Caco-2 (cell line): ENCODE measurements at regions not wholly inside any gene's neighbourhood (a gene's known extent, or its start where the extent isn't known, plus 50 kb on each side); places are given as distances from the start of the nearest gene placed in this dataset.

Source experiments
- BruUV-seq: library from RNA; stranded (reverse); fragments of 400-500 nt; replicated peaks from 2 replicates; lab custom pipeline; 2021; lab: Mats Ljungman, UMichigan
- CTCF ChIA-PET: fragments of 300-600 bp; sonication (Branson Sonifier 250); formaldehyde crosslinking; loops from one replicate; lab custom pipeline; 2022; ENCODE audit warnings: antibody characterized with exemption; lab: Charles Lee
- POLR2A ChIA-PET: fragments of 300-600 bp; sonication (Branson Sonifier 250); formaldehyde crosslinking; loops from one replicate; lab custom pipeline; 2022; ENCODE audit warnings: antibody characterized with exemption; lab: Charles Lee
- DNase-seq, 2 experiments: peaks; one replicate each; pipeline versions ENCODE4 v3.0.0 to v3.0.0-alpha.2; 2020 to 2022
- H3K27me3 ChIP-seq: replicated peaks from 2 replicates; pipeline ENCODE4 v1.6.0; 2011; ENCODE audit warnings: low read length; ENCODE audit not compliant: control insufficient read depth, insufficient read depth
- H3K36me3 ChIP-seq: 2 replicates; pipeline ENCODE4 v1.5.1; 2011; ENCODE audit warnings: low read length; ENCODE audit not compliant: control insufficient read depth, insufficient read depth
- H3K4me1 ChIP-seq: fragments of 250-450 bp; sonication (Bioruptor Pico); 2 replicates; pipeline ENCODE4 v1.5.1; 2020; ENCODE audit warnings: mild to moderate bottlenecking
- H3K4me3 ChIP-seq: 2 replicates; pipeline ENCODE4 v1.5.1; 2011; ENCODE audit warnings: low read depth, mild to moderate bottlenecking, control low read depth, low read length
- H3K9me3 ChIP-seq: fragments of 250-450 bp; sonication (Bioruptor Pico); 2 replicates; pipeline ENCODE4 v1.5.1; 2020; ENCODE audit warnings: mild to moderate bottlenecking, moderate library complexity
- H3K27ac Mint-ChIP-seq: one replicate; pipeline ENCODE4 v1.8.0; 2022; ENCODE audit warnings: mixed read lengths; ENCODE audit not compliant: unreplicated experiment
- H3K27me3 Mint-ChIP-seq: one replicate; pipeline ENCODE4 v1.8.0; 2022; ENCODE audit warnings: mixed read lengths; ENCODE audit not compliant: insufficient read depth, unreplicated experiment
- H3K36me3 Mint-ChIP-seq: one replicate; pipeline ENCODE4 v1.8.0; 2022; ENCODE audit warnings: mild to moderate bottlenecking, mixed read lengths; ENCODE audit not compliant: insufficient read depth, unreplicated experiment
- H3K4me1 Mint-ChIP-seq: one replicate; pipeline ENCODE4 v1.8.0; 2022; ENCODE audit warnings: low read depth, mixed read lengths; ENCODE audit not compliant: unreplicated experiment
- H3K4me3 Mint-ChIP-seq: one replicate; pipeline ENCODE4 v1.8.0; 2022; ENCODE audit warnings: mild to moderate bottlenecking, moderate library complexity, mixed read lengths; ENCODE audit not compliant: unreplicated experiment
- H3K9me3 Mint-ChIP-seq: one replicate; pipeline ENCODE4 v1.8.0; 2022; ENCODE audit warnings: mixed read lengths; ENCODE audit not compliant: unreplicated experiment
- CTCF ChIP-seq, 2 experiments: fragments of 200-600 bp in 1 of 2; IDR thresholded peaks; 1 replicate in 1 of 2; 2 replicates in 1 of 2; pipeline versions ENCODE4 v1.5.1 to v1.8.0; 2011 to 2022; ENCODE audit warnings: antibody characterized with exemption in 1 of 2, control low read depth in 1 of 2, inconsistent platforms in 1 of 2, low read depth in 1 of 2, low read length in 1 of 2, mild to moderate bottlenecking in 1 of 2, moderate library complexity in 1 of 2; ENCODE audit not compliant: insufficient read depth in 1 of 2, severe bottlenecking in 1 of 2, unreplicated experiment in 1 of 2
- intact Hi-C: fragments of 100-400 bp; cut with micrococcal nuclease; formaldehyde crosslinking; loops from one replicate; pipeline ENCODE4 v1.10.0; 2022; ENCODE audit not compliant: unreplicated experiment

- no peaks in the 10 kb centered on the region for H3K36me3 ChIP-seq
- H3K27me3 ChIP-seq = no peaks in the 10 kb centered on the region
- Mint-ChIP-seq H3K36me3 (no peaks in the 10 kb centered on the region), H3K9me3 (no peaks in the 10 kb centered on the region), H3K27ac (no peak overlapping the region), H3K27me3 (no peaks in the 10 kb centered on the region), H3K4me3 (no peak overlapping the region), H3K4me1 (peaks cover 16% of the 10 kb centered on the region)
- DNase-seq = no peak
- intact Hi-C loops = loop anchor here (5.0 kb wide), 1 partner anchor 37 kb away; no protein-coding TSS in a partner anchor
- H3K4me1 ChIP-seq = peaks cover 19% of the 10 kb centered on the region
- ChIA-PET CTCF (interaction anchor here (0.7 to 1.7 kb wide), 5 partner anchors 9 to 61 kb away, joined by 3 to 11 read pairs (median 3); no protein-coding TSS in a partner anchor), POLR2A (no interaction called here)
- no TSS peak for BruUV-seq
- peak in 1 of 2 experiments; percentile 5 for TF ChIP-seq CTCF (IDR thresholded peaks at IDR 0.05; ENCODE audit: insufficient read depth in 1 of 2, low read depth in 1 of 2, low read length in 1 of 2, severe bottlenecking in 1 of 2, unreplicated experiment in 1 of 2)
- H3K4me3 ChIP-seq = no peak overlapping the region
- no peaks in the 10 kb centered on the region for H3K9me3 ChIP-seq
Observed at GRCh38 chr16:85473909-85474620, 139.1 kb upstream of the GSE1 start.

- no peaks in the 10 kb centered on the region for H3K9me3 Mint-ChIP-seq
- H3K36me3 ChIP-seq = no peaks in the 10 kb centered on the region
Observed at GRCh38 chr16:85474621-85475217, 138.4 kb upstream of the GSE1 start.

More at GRCh38 chr16:85474621-85475217, 138.4 kb upstream of the GSE1 start:
- TF ChIP-seq CTCF (IDR thresholded peaks at IDR 0.05; ENCODE audit: insufficient read depth in 1 of 2, low read depth in 1 of 2, low read length in 1 of 2, severe bottlenecking in 1 of 2, unreplicated experiment in 1 of 2) = no peak
- BruUV-seq = no TSS peak
- H3K4me1 ChIP-seq = peaks cover 19% of the 10 kb centered on the region
- intact Hi-C loops = loop anchor here (5.0 kb wide), 1 partner anchor 37 kb away; no protein-coding TSS in a partner anchor
- no peak overlapping the region for H3K4me3 ChIP-seq
- no peak overlapping the region for H3K27ac Mint-ChIP-seq
- H3K9me3 ChIP-seq = no peaks in the 10 kb centered on the region
- H3K27me3 Mint-ChIP-seq = no peaks in the 10 kb centered on the region
- peaks cover 16% of the 10 kb centered on the region for H3K4me1 Mint-ChIP-seq
- H3K36me3 Mint-ChIP-seq = no peaks in the 10 kb centered on the region
- ChIA-PET POLR2A (no interaction called here), CTCF (interaction anchor here (0.7 to 1.0 kb wide), 2 partner anchors 37 to 60 kb away, joined by 3 read pairs; no protein-coding TSS in a partner anchor)
- no peak for DNase-seq
- no peaks in the 10 kb centered on the region for H3K27me3 ChIP-seq
- H3K4me3 Mint-ChIP-seq = no peak overlapping the region
